C4-2B (cell line): ENCODE measurements at regions not wholly inside any gene's neighbourhood (a gene's known extent, or its start where the extent isn't known, plus 50 kb on each side); places are given as distances from the start of the nearest gene placed in this dataset.

Source experiments
- CTCF ChIP-seq: fragments of 450-650 bp; conservative IDR thresholded peaks from 2 replicates; pipeline ENCODE4 v1.5.1; 2017; ENCODE audit warnings: mild to moderate bottlenecking
- ZFX ChIP-seq: fragments of 450-650 bp; IDR thresholded peaks from 2 replicates; pipeline ENCODE4 v1.6.1; 2017

GRCh38 chr4:125940426-125940825 lies 625.7 kb downstream of the FAT4 start:
- TF ChIP-seq CTCF (no peak), ZFX (no peak)
